HG03196 (cell line): ENCODE measurements at regions not wholly inside any gene's neighbourhood (a gene's known extent, or its start where the extent isn't known, plus 50 kb on each side); places are given as distances from the start of the nearest gene placed in this dataset.
"Not testable (repeated sequence)": the region's sequence is repeated elsewhere in the genome, so short reads cannot be mapped to it uniquely, and the experiment has no call there.

ENCODE experiments used
- ATAC-seq: cut with Tn5 transposase; IDR thresholded peaks from one replicate; pipeline ENCODE4 v1.9.1; 2021; ENCODE audit not compliant: unreplicated experiment

DNA sequence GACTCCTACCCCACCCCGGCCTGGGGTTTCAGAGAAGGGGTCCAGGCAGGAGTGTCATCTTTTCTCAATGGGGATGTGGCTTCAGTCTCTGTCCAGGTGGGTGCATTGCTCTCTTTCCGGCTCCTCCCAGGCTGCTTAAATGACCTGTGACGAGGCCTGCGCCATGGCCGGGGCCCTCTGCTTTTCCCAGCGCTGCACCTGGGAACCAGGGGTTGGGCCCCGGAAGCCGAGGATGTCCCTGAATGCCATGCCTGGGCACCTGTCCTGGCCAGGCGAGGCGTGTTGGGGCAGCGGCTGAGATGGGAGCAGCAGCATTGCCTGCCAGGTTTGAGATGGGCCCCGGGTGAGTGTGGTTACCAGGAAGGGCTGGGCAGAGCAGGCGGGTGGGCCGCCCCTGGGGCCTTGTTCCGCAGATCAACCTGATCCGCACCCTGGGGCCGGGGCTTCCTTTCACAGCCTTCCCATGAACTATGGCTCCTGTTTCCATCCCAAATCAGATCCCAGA is 147.4 kb downstream of the SEC14L1 start:
- ATAC-seq: no peak

DNA sequence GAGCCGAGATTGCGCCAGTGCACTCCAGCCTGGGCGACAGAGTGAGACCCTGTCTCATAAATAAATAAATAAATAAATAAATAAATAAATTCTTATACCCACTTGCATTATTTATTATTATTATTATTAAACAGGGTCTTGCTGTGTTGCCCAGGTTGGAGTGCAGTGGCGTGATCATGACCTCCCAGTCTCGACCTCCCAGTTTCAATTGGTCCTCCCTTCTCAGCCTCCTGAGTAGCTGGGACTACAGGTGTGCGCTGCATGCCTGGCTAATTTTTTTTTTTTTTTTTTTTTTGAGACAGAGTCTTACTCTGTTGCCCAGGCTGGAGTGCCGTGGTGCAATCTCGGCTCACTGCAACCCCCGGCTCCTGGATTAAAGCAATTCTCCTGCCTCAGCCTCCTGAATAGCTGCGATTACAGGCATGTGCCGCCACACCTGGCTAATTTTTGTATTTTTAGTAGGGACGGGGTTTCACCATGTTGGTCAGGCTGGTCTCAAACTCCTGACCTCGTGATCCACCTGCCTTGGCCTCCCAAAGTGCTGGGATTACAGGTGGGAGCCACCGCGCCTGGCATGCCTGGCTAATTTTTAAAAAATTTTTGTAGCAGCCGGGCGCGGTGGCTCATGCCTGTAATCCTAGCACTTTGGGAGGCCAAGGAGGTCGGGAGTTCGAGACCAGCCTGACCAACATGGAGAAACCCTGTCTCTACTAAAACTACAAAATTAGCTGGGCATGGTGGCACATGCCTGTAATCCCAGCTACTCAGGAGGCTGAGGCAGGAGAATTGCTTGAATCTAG is 150.2 kb downstream of the SEC14L1 start:
- ATAC-seq: not testable (repeated sequence)

DNA sequence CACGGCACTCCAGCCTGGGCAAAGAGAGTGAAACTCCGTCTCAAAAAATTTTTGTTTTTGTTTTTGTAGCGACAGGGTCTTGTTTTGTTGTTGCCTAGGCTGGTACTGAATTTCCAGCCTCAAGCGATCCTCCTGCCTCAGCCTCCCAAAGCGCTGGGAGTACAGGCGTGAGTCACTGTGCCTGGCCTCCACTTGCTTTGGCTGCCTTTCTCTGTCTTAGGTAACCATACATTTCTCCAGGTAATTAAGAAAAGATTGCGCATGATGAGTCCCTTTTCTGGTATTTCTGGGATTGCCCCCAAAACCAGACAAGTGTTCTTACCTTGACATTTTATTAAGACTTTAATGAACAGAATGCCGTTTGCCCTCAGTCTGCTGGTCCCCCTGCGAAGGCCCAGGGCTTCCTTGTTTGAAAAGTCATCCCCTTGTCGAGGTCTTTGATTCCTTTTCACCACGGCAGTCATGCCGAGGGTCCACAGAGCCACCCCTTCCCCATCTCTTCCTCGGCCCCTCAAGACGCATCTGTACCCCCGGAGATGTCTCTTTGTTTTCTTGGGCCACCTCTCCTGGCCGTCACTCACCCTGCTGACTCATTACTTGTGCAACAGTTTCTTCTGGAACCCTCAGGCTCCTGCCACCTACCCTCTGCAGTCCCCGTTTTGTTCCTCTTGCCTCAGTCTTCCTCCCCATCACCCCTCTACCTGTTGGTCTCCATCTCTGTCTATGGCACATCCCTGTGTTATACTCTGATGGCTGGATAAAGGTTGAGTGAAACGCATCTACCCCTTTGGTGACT is 151.0 kb downstream of the SEC14L1 start:
- ATAC-seq: no peak

DNA sequence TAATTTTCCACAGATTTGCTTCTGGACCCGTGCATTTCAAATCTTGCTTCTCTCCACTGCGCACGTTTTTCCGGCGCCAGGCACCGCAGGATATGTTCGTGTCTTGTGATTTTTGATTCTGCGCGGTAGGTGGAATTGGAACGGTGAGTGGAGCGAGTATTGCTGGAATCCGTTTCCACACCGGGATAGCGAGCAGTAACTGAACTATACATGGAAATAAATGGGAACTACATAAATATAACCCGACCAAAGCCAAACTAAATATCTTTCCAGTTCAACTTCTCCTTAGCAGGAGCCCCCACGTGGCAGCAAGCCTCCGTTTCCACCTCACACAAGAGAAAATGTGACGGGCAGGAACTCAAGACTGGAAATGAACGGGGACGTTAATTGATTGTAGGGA is 154.0 kb downstream of the SEC14L1 start:
- no peak for ATAC-seq

DNA sequence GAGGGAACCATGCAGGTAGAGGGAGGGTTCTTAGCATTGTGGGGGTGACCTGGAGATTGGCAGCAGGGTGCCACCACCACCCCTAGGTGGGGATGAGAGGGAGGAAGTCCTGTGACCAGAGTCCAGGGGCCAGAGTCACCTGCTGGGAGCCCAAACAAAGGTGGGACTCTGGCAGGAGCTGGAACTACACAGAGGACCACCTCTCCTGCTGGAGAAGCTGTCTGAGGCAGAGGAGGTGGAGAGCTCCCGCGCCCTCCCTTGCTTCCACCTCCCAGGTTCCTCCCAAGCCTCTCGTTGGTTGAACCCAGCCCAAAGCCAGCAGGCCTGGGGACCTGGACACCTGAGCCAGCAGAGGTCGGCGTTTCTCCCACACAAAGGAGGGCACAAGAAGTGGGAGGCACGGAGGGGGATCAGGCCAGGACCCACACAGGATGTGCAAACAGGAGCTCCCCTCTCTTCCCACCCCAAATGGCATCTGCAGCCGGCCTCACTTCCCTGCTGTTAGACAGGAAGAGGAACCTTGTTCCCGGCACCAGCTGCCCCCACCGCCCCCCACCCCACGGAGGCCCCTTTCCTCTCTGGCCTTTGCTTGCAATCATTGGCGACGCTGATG is 154.6 kb downstream of the SEC14L1 start:
- ATAC-seq: no peak

DNA sequence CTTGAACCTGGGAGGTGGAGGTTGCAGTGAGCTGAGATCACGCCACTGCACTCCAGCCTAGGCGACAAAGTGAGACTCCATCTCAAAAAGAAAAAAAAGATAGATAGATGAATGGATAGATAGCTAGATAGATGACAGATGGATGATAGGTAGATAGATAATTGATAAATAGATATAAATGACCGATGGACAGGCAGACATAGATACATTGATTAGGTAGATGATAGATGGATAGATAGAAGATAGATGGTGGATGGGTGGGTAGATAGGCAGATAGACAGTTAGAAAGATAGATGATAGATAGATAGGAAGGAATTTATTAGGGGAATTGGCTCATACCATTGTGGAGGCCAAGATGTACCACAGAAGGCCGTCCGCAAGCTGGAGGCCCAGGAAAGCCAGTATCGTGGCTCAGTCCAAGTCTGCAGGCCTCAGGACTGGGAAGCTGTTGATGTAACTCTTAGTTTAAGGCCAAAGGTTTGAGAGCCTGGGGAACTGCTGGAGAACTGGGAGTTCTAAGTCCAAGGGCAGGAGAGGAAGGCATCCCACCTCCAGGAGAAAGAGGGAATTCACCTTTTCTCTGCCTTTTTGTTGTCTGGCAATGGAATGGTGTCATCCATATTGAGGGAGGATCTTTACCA is 156.1 kb downstream of the SEC14L1 start:
- no peak for ATAC-seq

DNA sequence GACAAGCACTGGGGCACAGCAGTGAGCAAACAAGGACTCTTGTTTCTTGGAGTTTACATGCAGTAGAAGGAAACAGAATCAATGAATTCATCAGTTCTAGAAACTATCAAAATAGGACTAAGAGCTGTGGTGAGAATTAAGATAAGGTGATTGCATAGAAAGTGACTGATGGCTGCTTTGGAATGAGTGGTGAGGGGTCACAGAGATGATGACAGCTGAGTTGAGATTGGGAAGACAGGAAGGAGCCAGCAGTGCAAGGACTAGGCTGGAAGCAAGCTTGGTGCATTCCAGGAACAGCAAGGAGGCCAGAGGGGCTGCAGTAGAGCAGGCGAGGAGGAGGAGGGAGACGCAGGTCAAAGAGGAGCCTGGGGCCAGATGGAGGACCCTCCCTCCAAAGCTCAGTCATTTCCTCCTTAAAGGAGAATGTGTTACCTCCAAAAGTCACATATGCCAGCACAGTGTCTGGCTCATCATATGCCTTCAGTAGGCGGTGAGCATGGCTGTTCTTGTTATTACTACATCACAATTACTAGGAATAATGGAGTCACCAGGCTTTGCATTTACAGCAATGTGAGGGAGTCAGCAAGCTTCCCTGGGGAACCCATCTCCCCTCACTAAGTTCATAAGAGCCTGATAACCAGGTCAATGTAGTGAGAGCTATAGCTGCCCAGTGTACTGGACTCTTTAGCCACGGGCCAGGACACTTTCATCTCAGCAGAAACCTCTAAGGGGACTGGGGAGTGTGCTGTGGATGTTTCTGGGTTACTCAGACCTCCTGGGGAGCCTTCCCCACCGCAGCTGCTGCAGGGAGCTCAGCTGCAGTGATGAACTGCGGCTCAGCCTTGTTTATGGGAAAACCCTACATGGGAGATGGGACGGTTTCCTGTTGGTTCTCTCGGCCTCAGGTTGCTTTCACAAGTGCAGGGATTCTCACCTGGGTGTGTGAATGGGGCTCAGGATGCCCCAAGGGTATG is 157.2 kb downstream of the SEC14L1 start:
- ATAC-seq: no peak

DNA sequence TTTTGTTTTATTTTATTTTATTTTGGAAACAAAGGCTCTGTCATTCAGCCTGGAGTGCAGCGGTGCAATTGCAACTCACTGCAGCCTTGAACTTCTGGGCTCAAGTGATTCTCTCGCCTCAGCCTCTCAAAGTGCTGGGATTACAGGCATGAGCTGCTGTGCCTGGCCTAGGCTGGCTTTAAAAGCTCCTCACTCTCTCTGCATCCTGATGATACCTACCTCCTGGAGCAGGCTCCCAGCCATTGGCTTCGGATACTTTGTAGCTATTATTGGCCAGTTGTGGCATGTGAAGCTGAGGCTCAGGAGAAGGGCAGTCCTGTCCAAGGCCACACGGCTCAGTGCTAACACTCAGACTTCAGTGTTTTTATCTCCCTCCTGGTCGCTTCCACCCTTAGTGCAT is 158.0 kb downstream of the SEC14L1 start:
- ATAC-seq: no peak

DNA sequence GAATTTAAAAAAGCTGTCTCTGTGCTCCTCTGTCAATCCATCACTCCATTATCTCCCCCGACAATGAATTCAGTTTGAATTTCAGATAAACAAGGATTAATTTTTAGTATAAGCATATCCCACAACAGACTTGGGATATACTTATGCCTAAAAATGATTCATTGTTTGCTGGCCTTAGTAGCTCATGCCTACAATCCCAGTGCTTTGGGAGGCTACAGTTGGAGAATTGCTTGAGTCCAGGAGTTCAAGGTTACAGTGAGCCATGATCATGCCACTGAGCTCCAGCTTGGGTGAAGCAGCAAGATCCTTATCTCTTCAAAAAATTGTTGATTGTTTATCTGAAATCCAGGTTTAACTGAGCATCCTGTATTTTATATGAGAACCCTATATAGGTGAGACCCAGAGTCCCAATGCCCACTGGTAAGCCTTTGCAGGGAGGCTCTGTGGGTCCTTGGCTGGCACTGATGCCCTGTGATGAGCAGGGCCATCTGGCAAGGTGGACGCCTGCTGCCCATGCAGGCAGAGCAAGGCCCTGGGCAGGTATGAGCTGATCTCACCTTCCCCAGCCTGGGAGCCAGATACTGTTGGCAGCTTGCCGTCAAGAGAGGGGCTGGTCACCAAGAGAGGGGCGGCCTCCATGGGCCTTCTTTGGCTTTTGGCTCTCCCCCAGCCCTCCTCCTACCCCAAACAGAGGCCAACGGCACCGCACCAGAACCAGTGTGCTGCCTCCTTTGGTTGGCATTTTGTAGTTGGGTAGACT is 158.7 kb downstream of the SEC14L1 start:
- ATAC-seq: no peak

DNA sequence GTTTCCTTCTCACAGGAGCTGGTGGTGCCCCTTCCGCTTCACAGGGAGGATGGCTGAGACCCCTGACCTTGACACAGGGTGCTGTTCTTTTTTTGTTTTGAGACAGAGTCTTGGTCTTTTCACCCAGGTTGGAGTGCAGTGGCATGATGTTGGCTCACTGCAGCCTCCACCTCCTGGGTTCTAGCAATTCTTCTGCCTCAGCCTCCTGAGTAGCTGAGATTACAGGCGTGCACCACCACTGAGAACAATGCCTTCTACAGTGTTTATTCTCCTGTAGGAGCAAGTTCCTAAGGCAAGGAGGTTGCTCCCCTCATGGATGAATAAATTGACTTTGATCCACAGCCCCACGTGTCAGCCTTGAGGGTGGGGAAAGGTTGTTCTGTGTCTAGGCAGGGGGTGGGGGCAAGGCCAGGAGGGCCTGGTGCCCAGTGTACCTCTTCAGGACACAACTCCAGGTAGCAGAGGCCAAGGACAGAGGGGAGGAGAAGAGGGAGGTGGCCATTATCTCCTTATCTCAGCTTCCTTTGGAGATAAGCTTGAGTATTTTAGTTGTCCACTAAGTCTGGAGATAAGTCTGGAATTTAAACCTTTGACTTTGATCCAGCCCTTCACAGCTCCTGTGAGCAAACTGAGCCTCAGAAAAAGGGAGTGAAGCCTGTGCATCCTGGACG is 159.4 kb downstream of the SEC14L1 start:
- no peak for ATAC-seq

DNA sequence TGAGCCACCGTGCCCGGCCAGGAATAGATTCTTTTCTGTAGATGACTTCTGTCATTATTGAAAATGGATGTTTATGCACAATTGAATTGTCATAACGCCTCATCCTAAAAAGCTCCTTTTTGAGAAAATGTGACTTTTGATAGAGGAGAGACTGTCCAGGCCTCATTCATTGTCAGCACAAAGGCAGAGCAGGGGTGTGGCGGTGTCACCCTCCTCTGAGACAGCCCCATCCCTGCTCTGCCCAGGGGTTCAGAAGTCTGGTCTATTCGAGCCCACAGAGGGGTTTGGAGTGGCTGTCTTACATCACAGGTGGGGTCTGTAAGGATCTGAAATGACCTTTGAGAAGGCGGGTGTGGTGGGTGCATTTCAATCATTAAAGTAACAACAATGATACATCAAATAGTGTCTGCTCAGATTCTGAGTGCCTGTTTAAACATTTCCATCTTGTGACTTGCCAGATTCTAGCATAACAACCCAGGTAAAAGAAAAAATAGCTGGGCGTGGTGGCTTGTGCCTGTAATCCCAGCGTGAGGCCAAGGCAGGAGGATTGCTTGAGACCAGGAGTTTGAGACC is 161.0 kb downstream of the SEC14L1 start:
- ATAC-seq: no peak

DNA sequence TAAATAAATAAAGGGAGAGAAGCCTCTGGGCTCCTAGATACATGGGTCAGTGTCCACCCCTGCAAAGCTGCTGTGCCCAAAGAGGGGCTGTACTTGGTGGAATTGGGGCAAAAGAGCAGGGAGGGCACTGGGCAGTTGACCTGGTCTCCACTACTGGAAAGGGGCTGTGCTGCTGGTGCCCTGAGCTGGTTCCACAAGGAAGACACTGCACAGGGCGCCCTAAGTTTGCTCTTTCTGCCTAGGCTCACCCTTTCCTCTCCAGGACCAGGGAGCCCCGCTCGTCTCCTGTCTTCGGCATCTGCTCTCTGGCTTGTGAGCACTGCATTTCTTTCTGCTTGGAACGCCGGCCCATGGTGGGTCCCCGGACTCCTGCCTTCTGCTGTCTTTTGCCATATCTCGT is 161.9 kb downstream of the SEC14L1 start:
- no peak for ATAC-seq

DNA sequence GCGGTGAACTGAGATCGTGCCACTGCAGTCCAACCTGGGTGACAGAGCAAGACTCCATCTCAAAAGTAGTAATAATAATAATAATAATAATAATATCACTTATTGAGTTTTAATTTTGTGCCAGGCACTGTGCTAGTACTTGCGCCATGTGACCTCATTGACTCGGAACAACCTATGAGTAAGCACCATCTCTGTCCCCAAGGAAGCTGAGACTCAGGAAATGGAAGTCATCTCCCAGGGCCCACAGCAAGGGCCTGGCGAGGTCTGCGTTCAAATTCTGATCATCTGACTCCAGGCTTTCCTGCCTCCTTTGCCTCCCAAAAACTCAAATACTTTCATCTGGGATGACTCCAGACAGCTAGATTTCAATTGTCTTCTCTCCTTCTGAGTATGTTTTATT is 162.9 kb downstream of the SEC14L1 start:
- ATAC-seq: no peak

DNA sequence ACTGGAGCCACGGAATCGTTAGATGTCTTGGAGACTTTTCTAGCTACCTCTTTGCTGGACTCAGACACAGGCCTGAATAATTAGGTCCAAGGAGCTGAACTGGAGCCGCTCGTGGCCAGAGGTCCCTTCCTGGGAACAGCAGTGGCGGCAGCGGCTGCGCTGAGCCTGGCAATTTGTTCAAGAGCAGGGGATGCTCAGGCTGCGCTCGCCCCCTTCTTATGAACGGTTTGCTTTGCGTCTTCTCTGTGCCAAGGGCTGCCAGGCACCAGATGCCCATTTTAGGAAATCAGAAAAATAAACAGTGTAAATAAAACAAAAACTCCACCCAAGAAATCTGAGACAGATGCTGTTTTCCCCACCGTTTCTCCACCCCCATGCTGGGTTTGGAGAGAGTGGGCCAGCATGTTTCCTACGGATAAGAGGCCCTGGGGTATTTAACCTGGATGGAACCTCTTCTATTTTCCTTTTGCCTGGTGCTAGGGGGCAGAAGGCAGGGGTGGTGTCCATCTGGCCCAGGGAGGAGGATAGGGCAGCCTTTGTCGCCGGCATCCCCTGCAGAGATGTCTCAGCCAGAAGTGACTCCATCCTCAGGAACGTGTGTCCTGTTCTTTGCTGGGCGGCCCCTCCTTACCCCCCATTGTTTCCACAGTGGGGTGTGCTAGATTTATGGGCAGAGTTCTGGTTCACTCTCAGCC is 163.4 kb downstream of the SEC14L1 start:
- no peak for ATAC-seq

DNA sequence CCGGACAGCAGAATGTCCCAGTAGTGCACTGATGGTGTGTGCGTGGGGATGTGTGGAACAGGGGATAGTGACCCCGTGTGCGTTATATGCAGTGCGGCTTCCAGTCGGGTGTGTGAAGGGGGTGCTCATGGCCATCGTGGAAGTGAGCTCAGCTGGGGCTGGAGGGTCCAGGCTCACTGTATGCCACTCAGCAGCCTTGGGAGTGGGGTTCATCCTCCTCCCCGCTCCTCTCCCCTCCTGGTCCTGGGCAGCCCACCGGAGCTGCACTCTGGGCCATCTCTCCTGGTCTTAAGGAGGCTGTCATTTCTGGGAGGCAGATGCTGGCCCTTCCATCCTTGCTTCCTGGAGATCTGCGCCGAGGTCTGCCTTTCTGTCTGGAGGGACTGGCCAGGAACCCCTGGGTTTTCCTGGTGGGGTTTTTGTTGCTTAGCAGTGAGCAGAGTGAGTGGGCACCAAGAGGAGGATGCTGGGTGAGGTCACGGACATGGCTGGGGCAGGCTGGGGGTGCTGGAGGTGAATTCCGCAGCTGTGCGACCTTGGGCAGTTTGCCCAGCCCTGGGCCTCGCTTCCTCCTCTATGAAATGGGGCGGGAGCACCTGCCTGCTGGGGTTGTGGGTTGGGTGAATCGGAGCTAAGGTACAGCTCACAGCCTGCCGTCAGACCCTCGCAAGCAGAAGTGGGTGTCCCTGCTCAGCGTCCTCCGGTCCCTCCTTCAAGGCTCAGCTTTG is 164.1 kb downstream of the SEC14L1 start:
- no peak for ATAC-seq

DNA sequence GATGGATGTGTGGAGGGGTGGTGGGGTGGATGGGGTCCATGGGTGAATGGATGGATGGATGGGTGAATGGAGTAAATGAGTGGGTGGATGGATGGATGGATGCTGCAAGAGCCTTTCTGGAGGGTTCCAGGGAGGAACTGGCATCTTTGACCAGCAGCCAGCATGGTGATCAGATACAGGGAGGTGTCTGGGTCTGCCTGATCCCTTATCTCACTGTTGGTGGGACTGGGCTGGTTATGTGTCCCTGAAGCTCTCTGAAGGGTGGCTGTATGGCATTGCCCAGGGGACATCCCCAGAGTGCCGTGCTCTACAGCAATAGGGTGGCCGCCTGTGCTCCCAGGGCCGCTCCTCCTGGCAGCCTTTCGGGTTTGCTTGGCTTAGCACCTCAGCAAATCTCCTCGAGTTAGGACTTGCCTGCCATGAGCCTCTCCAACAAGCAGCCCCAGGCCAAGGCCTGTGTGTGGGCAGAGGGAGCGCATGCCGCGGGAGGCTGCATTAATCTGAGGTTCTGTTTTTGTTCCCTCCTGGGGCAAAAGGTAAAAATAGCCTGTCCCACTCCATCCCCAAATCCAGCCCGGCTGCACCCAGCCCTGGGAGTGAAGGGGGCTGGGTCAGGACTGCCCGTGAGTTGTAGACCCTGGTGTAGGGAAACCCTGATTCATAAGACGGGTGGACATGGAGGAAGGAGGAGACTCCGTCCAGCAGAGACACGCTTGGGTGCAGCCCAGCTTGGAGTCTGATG is 165.4 kb downstream of the SEC14L1 start:
- ATAC-seq: no peak
